OCI-LY3 (cell line): ENCODE measurements at regions not wholly inside any gene's neighbourhood (a gene's known extent, or its start where the extent isn't known, plus 50 kb on each side); places are given as distances from the start of the nearest gene placed in this dataset.

Experiments used
- CTCF ChIP-seq: fragments of 200-600, 300-600 bp; sonication (generic); IDR thresholded peaks from 2 replicates; pipeline ENCODE4 v1.5.1; 2014; ENCODE audit warnings: antibody characterized with exemption, low read length, low read depth
- EZH2phosphoT487 ChIP-seq: fragments of 200-600 bp; shearing (Covaris generic); IDR thresholded peaks from 2 replicates; pipeline ENCODE4 v1.6.1; 2018; ENCODE audit warnings: antibody characterized with exemption, mixed run types, low read depth

DNA sequence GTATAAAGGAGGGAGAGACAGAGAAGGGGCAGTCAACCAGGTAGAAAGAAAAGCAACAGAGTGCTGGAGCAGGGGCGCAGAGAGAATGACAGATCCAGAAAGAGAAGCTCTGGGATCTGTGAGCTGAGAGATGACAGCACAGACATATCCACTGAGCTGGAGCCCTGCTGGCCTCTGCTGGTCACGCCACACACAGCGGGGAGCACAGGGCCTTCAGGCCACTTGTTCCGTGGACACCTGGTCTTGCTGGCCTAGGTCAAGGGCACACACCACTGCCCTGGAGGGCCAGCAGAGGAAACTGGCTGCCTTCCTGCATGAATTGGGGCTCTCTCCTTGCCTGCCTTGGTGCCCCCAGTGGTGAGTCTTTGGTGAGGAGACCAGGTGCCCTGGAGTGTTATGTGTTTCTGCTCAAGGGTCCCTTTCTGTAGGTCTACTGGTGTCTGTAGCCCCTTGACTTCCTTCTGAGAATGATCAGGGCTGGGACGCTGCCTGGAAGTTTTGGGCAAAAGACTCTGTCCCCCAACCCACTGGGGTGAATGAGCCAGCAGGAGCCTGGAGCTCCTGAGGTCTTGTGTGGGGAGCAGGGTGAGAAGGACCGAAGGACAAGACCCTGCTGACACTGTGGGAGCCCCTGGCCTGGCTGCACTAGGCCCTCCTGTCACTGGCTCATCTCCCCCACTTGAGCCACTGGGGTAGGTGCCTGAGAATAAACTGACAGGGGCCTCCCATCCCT lies 59.2 kb upstream of the ADAMTS2 start:
- no peak for TF ChIP-seq CTCF
- TF ChIP-seq EZH2phosphoT487: no peak
